Prostate gland (tissue), 2 donors: ENCODE measurements at regions not wholly inside any gene's neighbourhood (a gene's known extent, or its start where the extent isn't known, plus 50 kb on each side); places are given as distances from the start of the nearest gene placed in this dataset.

Experiments used
- POLR2AphosphoS5 ChIP-seq: sonication (generic); formaldehyde crosslinking; IDR thresholded peaks from one replicate; pipeline ENCODE4 v1.6.1; 2017; ENCODE audit warnings: antibody characterized with exemption
- TF ChIP-seq, protein P1 (sequence below), 4 experiments: fragments of 200-600 bp in 2 of 4; fragments of 450-650 bp in 2 of 4; sonication (generic) in 2 of 4; IDR thresholded peaks; 1 replicate in 3 of 4; 2 replicates in 1 of 4; pipeline ENCODE4 v1.5.1; 2016 to 2019; ENCODE audit warnings: antibody characterized with exemption in 4 of 4, mild to moderate bottlenecking in 2 of 4, moderate library complexity in 2 of 4

DNA sequence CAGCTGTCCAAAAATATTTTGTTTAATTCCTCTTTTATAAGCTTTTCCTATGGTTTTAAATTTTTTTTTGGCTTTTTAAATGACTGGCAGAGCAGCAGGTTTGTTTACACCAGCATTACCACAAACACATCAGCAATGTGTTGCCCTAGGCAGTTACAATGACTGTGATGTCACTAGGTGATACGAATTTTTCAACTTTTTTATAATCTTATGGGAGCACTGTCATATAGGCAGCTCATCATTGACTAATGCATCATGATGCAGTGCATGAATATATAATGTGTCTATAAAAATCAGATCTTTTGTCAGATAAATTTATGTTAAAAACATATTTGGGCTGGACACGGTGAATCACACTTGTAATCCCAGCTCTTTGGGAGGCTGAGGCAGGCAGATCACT lies 231.6 kb upstream of the SLIT2 start:
- TF ChIP-seq, protein P1, sequence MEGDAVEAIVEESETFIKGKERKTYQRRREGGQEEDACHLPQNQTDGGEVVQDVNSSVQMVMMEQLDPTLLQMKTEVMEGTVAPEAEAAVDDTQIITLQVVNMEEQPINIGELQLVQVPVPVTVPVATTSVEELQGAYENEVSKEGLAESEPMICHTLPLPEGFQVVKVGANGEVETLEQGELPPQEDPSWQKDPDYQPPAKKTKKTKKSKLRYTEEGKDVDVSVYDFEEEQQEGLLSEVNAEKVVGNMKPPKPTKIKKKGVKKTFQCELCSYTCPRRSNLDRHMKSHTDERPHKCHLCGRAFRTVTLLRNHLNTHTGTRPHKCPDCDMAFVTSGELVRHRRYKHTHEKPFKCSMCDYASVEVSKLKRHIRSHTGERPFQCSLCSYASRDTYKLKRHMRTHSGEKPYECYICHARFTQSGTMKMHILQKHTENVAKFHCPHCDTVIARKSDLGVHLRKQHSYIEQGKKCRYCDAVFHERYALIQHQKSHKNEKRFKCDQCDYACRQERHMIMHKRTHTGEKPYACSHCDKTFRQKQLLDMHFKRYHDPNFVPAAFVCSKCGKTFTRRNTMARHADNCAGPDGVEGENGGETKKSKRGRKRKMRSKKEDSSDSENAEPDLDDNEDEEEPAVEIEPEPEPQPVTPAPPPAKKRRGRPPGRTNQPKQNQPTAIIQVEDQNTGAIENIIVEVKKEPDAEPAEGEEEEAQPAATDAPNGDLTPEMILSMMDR (IDR thresholded peaks at IDR 0.05): no peak
- TF ChIP-seq POLR2AphosphoS5: no peak
